Endothelial cell of umbilical vein (primary cell): ENCODE measurements at regions not wholly inside any gene's neighbourhood (a gene's known extent, or its start where the extent isn't known, plus 50 kb on each side); places are given as distances from the start of the nearest gene placed in this dataset.

Experiments
- CTCF ChIP-seq, 2 donors: IDR thresholded peaks; 1 replicate in 1 of 2; 2 replicates in 1 of 2; pipeline ENCODE4 v1.5.1; 2011; ENCODE audit warnings: low read length in 2 of 2, mild to moderate bottlenecking in 2 of 2, moderate library complexity in 2 of 2, control low read depth in 1 of 2, inconsistent platforms in 1 of 2, low read depth in 1 of 2; ENCODE audit not compliant: insufficient read depth in 1 of 2; ENCODE audit errors: extremely low read depth in 1 of 2
- EZH2 ChIP-seq: IDR thresholded peaks from 2 replicates; pipeline ENCODE4 v1.6.1; 2012; ENCODE audit warnings: borderline replicate concordance, low read depth, mild to moderate bottlenecking, moderate library complexity, low read length, inconsistent platforms; ENCODE audit not compliant: severe bottlenecking
- POLR2A ChIP-seq: IDR thresholded peaks from 2 replicates; pipeline ENCODE4 v1.6.1; 2012; ENCODE audit warnings: low read depth, mild to moderate bottlenecking, control low read depth, low read length
- POLR2AphosphoS5 ChIP-seq: IDR thresholded peaks from 2 replicates; pipeline ENCODE4 v1.6.1; 2012; ENCODE audit warnings: low read depth, mild to moderate bottlenecking, control low read depth, low read length, moderate library complexity; ENCODE audit not compliant: insufficient read depth

GRCh38 chr4:115222061-115222460, 108.6 kb upstream of the NDST4 start:
- TF ChIP-seq POLR2A (no peak), CTCF (IDR thresholded peaks at IDR 0.05; ENCODE audit: extremely low read depth in 1 of 2, insufficient read depth in 1 of 2, low read depth in 1 of 2, low read length in 2 of 2) (no peak), POLR2AphosphoS5 (no peak), EZH2 (no peak)
